ENCODE measurements at regions not wholly inside any gene's neighbourhood (a gene's known extent, or its start where the extent isn't known, plus 50 kb on each side); places are given as distances from the start of the nearest gene placed in this dataset.

DNA sequence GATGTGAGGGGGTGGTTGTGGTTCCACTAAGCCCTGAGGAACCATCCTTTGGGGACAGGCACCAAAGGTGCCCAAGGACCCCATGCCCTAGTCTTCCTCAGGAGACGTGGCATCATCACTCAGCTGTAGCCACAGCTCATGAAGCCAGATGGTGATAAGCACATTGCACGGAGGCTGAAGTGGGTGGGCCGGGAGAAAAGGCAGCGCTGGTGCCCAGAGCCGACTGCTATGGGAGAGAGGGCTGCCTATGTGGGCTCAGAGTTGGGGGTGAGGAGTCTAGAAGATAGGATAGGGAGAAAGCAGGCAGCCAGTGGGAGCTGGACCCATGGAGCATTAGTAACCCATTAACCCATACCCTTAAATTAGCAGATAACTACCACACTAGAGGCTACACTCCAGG is 325.3 kb downstream of the RPS24 start:
- no peak for DNase-seq (ENCODE audit: low read depth, low spot score)
- ChIA-PET POLR2A (no interaction called here), CTCF (no interaction called here)
- Histone ChIP-seq H3K27me3 (ENCODE audit: control insufficient read depth, insufficient read depth, low read length) (peaks cover 45% of the 10 kb centered on the region), H3K9me3 (ENCODE audit: control insufficient read depth, insufficient read depth, low read length) (no peaks in the 10 kb centered on the region), H3K27ac (ENCODE audit: low read depth, low read length) (no peak overlapping the region), H3K4me3 (ENCODE audit: low read depth, low read length) (no peak overlapping the region)
- TF ChIP-seq, protein P1, sequence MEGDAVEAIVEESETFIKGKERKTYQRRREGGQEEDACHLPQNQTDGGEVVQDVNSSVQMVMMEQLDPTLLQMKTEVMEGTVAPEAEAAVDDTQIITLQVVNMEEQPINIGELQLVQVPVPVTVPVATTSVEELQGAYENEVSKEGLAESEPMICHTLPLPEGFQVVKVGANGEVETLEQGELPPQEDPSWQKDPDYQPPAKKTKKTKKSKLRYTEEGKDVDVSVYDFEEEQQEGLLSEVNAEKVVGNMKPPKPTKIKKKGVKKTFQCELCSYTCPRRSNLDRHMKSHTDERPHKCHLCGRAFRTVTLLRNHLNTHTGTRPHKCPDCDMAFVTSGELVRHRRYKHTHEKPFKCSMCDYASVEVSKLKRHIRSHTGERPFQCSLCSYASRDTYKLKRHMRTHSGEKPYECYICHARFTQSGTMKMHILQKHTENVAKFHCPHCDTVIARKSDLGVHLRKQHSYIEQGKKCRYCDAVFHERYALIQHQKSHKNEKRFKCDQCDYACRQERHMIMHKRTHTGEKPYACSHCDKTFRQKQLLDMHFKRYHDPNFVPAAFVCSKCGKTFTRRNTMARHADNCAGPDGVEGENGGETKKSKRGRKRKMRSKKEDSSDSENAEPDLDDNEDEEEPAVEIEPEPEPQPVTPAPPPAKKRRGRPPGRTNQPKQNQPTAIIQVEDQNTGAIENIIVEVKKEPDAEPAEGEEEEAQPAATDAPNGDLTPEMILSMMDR (IDR thresholded peaks at IDR 0.05; ENCODE audit: low read depth, low read length) = no peak

DNA sequence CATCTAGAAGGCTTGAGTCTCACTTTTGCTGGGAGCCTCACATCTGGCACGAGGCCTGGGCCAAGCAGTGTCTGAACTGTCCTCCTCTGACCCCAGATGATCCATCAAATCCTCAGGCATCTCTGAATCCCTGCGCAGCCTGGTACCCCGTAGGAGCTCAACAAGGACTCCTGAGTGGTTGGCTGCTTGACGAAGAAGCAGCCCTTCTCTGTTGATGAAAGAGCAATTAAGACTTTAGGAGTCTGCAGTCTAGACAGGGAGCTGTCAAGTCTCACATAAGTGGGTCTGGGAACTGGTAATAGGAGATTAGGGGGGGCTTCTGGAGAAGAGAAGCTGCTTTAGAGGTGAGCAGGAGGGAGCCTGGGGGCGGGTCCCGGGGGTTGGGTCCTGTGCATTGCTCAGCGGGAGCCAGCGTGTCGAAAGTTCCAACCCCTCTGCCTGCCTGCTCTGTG is 326.0 kb downstream of the RPS24 start:
- TF ChIP-seq, protein P1 (IDR thresholded peaks at IDR 0.05; ENCODE audit: low read depth, low read length) = no peak
- ChIA-PET CTCF (no interaction called here), POLR2A (interaction anchor here (0.5 kb wide), 1 partner anchor 643 kb away, joined by 3 read pairs; no protein-coding TSS in a partner anchor)
- Histone ChIP-seq H3K4me3 (ENCODE audit: low read depth, low read length) (no peak overlapping the region), H3K27me3 (ENCODE audit: control insufficient read depth, insufficient read depth, low read length) (peaks cover 44% of the 10 kb centered on the region), H3K27ac (ENCODE audit: low read depth, low read length) (no peak overlapping the region), H3K9me3 (ENCODE audit: control insufficient read depth, insufficient read depth, low read length) (no peaks in the 10 kb centered on the region)
- no peak for DNase-seq (ENCODE audit: low read depth, low spot score)

DNA sequence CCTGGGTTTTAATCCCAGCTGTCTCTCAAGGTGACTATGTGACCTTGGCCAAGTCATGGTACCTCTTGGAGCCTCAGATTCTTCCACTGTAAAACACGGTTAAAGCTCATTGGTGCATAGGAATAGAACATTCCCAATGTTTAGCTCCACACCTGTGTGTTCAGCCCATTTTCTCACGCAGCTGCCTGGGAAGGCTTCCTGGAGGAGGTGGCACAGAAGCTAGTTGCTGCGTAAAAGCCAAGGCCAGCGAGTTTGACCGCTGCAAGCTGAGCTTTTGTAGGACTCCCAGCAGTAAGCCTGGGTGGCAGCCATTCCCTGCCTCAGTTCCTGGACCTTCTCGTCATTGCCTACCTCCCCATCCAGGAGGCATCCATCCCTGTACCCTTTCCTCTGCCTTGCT is 326.6 kb downstream of the RPS24 start:
- POLR2A ChIA-PET = interaction anchor here (0.5 kb wide), 1 partner anchor 643 kb away, joined by 3 read pairs; no protein-coding TSS in a partner anchor
- TF ChIP-seq, protein P1 (IDR thresholded peaks at IDR 0.05; ENCODE audit: low read depth, low read length) = no peak
- DNase-seq (ENCODE audit: low read depth, low spot score) = no peak
- Histone ChIP-seq H3K4me3 (ENCODE audit: low read depth, low read length) (no peak overlapping the region), H3K9me3 (ENCODE audit: control insufficient read depth, insufficient read depth, low read length) (no peaks in the 10 kb centered on the region), H3K27ac (ENCODE audit: low read depth, low read length) (no peak overlapping the region), H3K27me3 (ENCODE audit: control insufficient read depth, insufficient read depth, low read length) (peaks cover 49% of the 10 kb centered on the region)
- CTCF ChIA-PET = no interaction called here

DNA sequence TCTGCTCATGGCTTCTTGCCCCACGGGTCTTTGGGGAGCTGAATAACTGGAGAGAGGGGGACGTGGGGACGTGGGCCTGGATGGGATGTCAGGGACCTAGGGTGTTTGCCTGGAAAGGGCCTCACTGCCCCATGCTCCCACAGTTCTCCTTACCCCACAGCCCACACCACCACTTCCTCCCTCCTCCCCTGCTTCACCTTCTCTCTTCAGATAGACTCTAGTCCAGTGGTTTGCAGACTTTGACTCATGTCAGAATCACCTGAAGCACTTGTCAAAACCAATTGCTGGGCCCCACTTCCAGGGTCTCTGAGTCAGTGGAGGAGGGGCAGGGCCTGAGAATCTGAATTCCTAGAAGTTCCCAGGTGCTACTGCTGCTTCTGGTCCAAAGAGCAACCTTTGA is 327.4 kb downstream of the RPS24 start:
- CTCF ChIA-PET = no interaction called here
- TF ChIP-seq, protein P1 (IDR thresholded peaks at IDR 0.05; ENCODE audit: low read depth, low read length) = no peak
- Histone ChIP-seq H3K9me3 (ENCODE audit: control insufficient read depth, insufficient read depth, low read length) (no peaks in the 10 kb centered on the region), H3K27me3 (ENCODE audit: control insufficient read depth, insufficient read depth, low read length) (peaks cover 55% of the 10 kb centered on the region), H3K27ac (ENCODE audit: low read depth, low read length) (no peak overlapping the region), H3K4me3 (ENCODE audit: low read depth, low read length) (no peak overlapping the region)
- DNase-seq (ENCODE audit: low read depth, low spot score) = no peak
- POLR2A ChIA-PET = no interaction called here

DNA sequence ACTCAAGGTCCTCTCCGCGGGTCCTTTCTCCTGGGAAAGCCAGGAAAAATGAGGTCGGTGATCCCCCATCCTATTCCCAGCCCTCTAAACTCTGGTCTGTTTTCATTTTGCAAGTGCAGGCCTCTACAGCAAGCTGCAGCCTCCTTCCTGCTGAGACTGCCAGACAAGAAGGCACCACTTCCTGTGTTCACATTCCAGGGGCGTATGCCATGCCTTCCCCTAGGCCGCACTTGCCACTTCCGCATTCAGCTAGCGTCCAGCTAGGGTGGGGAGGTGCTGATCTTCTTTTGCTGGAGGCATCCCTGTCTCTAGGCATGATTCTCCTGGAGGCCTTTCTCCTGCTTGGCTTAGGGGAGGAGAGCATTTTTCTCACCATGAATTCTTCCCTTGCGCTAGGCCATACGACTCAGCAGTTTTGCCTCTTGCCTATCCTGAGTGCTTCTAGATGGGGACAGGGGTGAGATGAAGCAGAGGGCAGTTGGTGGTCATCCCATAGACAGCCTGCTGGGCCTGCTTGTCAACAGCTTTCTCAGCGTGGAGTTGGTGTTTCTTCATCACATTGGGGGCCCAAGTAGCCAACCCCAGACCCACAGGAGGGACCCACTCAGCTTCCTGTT is 328.9 kb downstream of the RPS24 start:
- Histone ChIP-seq H3K27ac (ENCODE audit: low read depth, low read length) (no peak overlapping the region), H3K9me3 (ENCODE audit: control insufficient read depth, insufficient read depth, low read length) (no peaks in the 10 kb centered on the region), H3K27me3 (ENCODE audit: control insufficient read depth, insufficient read depth, low read length) (peaks cover 66% of the 10 kb centered on the region), H3K4me3 (ENCODE audit: low read depth, low read length) (no peak overlapping the region)
- ChIA-PET POLR2A (no interaction called here), CTCF (no interaction called here)
- no peak for DNase-seq (ENCODE audit: low read depth, low spot score)
- TF ChIP-seq, protein P1 (IDR thresholded peaks at IDR 0.05; ENCODE audit: low read depth, low read length) = no peak
